DMS153 treated with DMSO at 0.1 percent for 48 hours (cell line): ENCODE measurements at regions not wholly inside any gene's neighbourhood (a gene's known extent, or its start where the extent isn't known, plus 50 kb on each side); places are given as distances from the start of the nearest gene placed in this dataset.

Source experiments
- DNase-seq: peaks from one replicate; lab custom pipeline; 2025; ENCODE audit not compliant: unreplicated experiment; lab: John Stamatoyannopoulos, UW

DNA sequence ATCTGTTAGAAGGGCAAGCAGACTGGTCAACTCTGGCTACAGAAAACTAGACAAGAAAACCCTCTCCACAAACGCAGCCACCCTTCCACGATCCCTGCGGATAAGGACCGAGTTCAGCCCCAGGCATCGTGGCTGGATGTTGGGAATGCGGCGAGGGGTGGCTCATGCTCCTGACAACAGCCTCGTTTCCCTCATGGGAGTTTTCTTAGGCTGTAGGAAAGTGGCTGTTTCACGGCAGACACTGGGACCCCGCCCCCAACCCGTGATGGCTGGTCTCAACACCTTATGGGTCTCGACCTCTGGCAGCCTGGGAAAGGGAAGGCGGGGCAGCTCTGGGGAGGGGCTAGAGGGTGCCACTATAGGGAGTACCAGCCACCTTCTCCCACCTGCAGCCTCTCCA lies 123.3 kb downstream of the RFLNA start:
- no peak for DNase-seq

GRCh38 chr12:124416516-124417395 lies 121.9 kb downstream of the RFLNA start:
- DNase-seq: no peak

GRCh38 chr12:124415064-124415463 lies 120.2 kb downstream of the RFLNA start:
- DNase-seq: no peak

GRCh38 chr12:124413915-124414314 lies 119.0 kb downstream of the RFLNA start:
- no peak for DNase-seq

GRCh38 chr12:124413401-124413800 lies 118.5 kb downstream of the RFLNA start:
- no peak for DNase-seq

DNA sequence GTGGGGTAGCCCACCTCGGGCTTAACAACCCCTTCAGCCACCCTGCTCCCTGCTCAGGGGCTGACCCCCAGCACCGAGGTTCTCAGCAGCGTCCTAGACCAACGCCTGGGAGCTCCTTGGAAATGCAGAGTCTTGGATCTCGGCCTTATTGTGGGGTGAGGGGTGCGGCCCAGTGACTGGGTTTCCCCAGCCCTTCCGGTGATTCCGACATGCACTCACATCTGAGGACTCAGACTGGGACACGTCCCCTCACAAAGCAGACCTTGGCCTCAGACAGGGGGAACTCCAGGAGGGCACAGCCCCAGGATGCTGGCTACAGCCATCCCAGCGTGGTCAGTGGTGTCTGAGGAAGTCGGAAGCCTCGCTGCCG lies 117.7 kb downstream of the RFLNA start:
- DNase-seq: no peak

GRCh38 chr12:124411953-124412645 lies 117.2 kb downstream of the RFLNA start:
- no peak for DNase-seq

- no peak for DNase-seq
These were observed 116.5 kb downstream of the RFLNA start for GRCh38 chr12:124411281-124411878.

GRCh38 chr12:124410354-124411175 lies 115.7 kb downstream of the RFLNA start:
- no peak for DNase-seq

GRCh38 chr12:124408822-124409517 lies 114.1 kb downstream of the RFLNA start:
- no peak for DNase-seq

DNA sequence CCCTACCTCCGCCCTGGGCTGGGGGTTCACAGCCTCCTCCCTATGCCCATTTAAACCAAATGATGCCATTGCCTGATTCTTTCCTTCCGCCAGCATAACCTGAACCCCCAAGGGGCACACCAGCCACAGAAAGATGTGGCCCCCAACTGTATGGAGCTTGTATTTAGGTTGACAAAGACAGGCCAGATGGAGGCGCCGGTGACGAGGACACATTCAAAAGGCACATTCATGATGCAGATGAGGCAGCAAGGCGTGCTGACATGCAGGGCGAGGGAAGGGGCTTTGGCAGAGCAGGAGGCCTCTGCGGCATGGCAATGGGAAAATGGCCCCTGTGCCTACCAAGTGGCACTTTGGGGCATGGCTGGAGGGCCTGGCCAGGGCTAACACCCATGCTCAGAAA lies 112.2 kb downstream of the RFLNA start:
- no peak for DNase-seq

DNA sequence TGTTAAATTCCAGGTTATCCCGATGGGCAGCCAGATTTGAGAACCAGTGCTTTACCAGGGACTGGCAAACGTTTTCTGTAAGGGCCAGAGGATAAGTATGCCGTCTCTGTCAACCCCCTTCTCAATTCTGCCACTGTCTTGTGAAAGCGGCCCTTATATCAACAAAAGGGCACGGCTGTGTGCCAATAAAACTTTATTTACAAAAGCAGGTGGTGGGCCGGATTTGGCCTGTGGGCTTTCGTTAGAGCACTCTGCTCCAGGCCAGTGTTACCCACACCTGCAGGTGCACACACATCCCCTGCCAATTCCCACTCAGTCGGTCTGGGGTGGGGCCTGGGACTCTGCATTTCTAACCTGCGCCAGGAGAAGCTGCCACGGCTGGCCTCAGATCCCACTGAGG lies 111.2 kb downstream of the RFLNA start:
- no peak for DNase-seq

- DNase-seq: no peak
These were observed 110.7 kb downstream of the RFLNA start for GRCh38 chr12:124405592-124405991.

GRCh38 chr12:124405151-124405550 lies 110.3 kb downstream of the RFLNA start:
- no peak for DNase-seq

DNA sequence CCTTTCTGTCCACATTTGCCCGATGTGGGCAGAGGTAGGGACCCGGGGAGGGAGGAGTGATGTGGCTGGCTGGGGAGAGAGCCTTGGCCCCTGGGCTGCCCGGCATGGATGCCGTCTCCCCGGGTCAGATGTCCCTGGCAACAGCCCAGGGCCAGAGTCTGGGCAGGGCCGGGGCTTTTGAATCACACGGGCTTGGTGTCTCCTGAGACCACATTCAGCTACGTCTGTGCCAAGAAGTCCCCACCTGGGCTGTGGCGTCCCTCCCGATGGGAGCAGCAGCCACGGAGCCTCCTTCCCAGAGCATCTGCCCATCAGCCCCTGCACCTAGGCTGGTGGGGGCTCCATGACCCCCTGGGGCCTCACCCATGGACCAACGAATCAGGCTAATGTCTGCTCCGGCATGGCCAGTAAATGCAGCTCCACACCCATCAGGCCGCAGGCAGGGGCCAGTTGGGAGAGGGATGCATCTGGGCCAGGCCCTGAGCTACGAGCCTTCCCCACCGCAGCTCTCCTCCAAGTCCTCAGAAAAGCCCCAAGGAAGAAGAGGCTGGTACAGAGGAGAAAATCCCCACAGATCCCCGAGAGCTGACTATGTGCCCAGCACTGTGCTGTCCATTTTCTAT lies 109.4 kb downstream of the RFLNA start:
- no peak for DNase-seq

DNA sequence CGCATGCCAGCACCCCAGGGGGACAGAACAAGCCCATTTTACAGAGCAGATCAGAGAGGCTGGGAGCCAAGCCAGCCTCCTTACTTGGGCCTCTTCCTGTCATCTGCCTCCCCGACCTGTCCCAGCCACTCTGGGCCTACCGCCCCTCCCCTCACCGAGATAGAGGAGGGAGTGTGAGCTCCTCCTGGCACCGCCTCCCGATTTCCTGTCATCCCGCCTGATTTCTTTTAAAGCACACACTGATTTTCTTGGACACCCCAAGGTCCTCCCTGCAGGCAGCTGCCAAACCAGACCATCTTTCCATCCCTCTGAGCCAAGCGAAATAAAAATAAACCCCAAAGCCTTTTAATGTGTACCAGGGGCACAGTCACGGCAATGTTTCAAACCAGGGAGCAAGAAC lies 108.4 kb downstream of the RFLNA start:
- no peak for DNase-seq

GRCh38 chr12:124402248-124403066 lies 107.6 kb downstream of the RFLNA start:
- no peak for DNase-seq

DNA sequence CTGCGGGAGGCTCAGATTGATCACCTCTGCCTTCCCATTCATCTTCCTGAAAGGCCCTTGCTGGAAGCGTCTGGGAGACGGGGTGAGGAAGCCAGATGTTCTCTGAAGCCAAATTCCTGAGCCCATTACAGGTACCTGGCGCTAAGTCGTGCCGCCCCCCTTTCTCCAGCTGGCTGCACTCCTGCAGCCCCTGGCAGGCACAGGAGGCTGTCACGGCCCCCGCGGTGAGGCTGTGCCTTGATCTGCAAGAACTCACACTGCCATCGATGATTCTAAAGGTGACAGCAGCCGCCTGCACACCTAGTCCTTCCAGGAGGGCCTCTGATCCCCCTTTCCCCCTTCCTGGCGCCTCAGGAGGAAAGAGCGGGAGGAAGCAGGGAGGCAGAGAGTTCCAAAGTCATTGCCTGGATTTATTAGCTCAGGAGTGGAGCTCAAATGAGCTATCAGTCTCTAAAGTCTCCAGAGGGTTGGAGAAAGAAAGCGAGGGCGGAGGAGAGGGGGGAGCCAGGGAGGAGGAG lies 106.9 kb downstream of the RFLNA start:
- DNase-seq: no peak

DNA sequence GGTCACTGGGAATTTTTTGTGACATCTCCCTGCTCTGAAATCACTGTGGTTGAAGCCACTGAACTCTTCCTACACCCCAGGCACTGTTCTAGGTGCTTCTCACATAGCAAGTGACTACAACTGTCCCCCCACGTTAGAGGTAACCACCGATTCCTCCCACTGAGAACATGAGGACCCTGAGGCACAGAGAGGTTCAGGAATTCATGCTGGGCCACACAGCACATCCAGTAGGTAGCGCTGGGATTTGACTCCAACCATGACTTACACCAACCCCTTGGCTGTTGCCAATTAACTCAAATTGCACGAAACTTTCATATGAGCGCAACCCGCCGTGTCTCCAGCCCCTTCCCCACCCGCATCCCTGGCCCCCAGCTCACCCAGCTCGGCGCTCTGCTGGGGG lies 105.2 kb downstream of the RFLNA start:
- DNase-seq: no peak
